GM18498 (cell line): ENCODE measurements at regions not wholly inside any gene's neighbourhood (a gene's known extent, or its start where the extent isn't known, plus 50 kb on each side); places are given as distances from the start of the nearest gene placed in this dataset.

Experiments
- ATAC-seq: cut with Tn5 transposase; IDR thresholded peaks from one replicate; pipeline ENCODE4 v1.9.1; 2021; ENCODE audit warnings: mild to moderate bottlenecking, moderate library complexity; ENCODE audit not compliant: unreplicated experiment

GRCh38 chr2:136482006-136482405, 283.3 kb upstream of the THSD7B start:
- no peak for ATAC-seq

DNA sequence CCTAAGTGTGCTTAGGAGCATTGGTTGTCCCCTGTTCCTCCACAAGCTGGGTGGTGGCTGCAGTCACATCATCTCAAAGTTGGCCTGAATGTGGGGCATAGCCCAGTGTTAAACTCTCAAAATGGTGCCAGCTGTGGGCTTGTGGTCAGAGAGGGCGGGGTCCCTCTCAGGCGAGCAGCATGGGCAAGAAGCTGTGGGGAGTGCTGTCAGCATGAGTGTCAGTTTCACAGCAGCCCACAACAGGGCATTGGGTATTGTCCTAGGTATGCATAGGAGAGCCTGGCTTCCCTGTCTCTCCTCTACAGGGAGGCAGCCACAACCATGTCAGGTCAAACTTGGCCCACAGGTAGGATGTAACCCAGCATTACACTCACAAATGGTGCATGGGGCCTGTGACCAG, 285.6 kb upstream of the THSD7B start:
- ATAC-seq: no peak

GRCh38 chr2:136468799-136469369, 296.5 kb upstream of the THSD7B start:
- no peak for ATAC-seq

- ATAC-seq: no peak
These were observed 312.8 kb upstream of the THSD7B start for GRCh38 chr2:136452528-136452927.

DNA sequence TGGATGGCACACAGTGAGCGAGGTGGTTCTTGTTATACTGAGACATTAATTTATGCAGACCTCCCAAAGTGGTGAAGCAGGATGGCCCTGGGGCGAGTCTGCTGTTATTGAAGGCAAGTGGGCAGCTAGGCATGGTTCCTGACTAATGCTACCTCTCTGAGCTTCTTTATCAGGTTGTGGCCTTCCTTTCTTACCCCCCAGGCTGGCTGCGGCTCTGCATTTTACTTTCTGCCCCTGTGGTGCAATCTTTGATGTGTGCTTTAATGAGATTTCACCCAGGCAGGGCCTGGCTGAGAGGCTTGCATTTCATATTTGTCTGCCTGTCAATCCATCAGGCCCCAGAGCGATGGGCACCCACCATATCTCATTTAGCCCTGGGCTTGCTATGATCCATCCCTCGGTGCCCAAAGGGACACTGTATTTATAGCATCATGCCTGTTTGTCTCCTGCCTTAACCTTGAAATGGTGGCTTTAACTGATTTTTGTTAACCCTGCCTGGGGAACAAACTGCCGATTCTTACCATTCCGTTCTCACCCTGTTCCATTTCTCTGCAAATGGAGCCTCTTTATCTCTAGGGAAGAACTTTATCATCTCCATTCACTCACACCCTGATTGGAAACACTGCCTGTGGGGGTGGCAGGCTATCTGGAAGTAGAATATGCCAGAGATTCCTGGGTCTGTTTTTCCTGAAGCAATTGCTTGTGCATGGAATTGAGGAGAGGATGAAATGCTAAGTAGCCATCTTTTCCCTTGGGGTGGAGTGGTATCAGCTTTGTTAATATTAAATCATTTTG, 316.2 kb upstream of the THSD7B start:
- ATAC-seq: no peak

GRCh38 chr2:136448432-136448831, 316.9 kb upstream of the THSD7B start:
- no peak for ATAC-seq

- no peak for ATAC-seq
These were observed 321.0 kb upstream of the THSD7B start for GRCh38 chr2:136444323-136444722.

GRCh38 chr2:136443661-136444060, 321.7 kb upstream of the THSD7B start:
- no peak for ATAC-seq

GRCh38 chr2:136441979-136442714, 323.2 kb upstream of the THSD7B start:
- no peak for ATAC-seq

GRCh38 chr2:136439064-136439676, 321.2 kb upstream of the CXCR4 start:
- no peak for ATAC-seq

GRCh38 chr2:136437461-136437860, 319.5 kb upstream of the CXCR4 start:
- ATAC-seq: no peak

- ATAC-seq: no peak
These were observed 319.0 kb upstream of the CXCR4 start for GRCh38 chr2:136436936-136437335.

GRCh38 chr2:136434251-136434715, 316.3 kb upstream of the CXCR4 start:
- ATAC-seq: no peak

DNA sequence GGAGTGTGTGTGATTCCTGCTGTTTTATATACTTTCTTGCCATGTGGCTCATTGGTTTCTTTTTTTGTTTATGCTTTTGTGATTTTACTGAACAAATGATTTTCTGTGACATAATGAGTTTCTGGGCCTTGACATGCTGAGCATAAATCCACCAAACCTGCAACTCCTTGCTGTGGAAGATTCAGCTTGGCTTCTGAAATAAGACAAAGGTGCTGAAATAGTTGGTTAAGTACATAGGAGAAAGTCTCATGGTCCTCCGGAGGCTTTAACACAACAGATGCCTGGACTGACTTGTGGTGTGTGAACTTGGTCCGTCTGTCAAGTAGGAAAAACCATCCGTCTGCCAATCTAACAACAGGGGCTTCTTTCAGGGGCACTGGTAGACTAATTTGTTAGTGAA, 315.3 kb upstream of the CXCR4 start:
- no peak for ATAC-seq

- ATAC-seq: no peak
These were observed 306.2 kb upstream of the CXCR4 start for GRCh38 chr2:136424112-136424511.

- peak; percentile 99 for ATAC-seq
These were observed 305.6 kb upstream of the CXCR4 start for GRCh38 chr2:136423516-136423996.

DNA sequence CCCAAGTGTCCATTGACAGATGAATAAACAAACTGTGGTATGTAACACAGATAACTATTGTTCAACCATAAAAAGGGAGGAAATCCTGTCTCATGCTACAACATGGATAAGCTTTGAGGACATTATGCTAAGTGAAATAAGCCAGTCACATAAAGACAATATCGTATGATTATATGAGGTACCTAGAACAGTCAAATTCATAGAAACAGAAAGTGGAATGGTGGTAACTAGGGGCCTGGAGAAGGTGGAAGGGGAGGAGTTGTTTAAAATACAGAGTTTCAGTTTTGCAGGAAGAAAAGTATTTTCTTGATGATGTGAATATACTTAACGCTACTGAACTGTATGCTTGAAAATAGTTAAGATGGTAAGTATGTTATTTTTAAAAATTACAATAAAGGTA, 304.6 kb upstream of the CXCR4 start:
- no peak for ATAC-seq

- no peak for ATAC-seq
These were observed 302.4 kb upstream of the CXCR4 start for GRCh38 chr2:136420346-136420745.

- ATAC-seq: no peak
These were observed 294.0 kb upstream of the CXCR4 start for GRCh38 chr2:136411946-136412345.

GRCh38 chr2:136410673-136411072, 292.7 kb upstream of the CXCR4 start:
- no peak for ATAC-seq

- peak; percentile 60 for ATAC-seq
These were observed 290.8 kb upstream of the CXCR4 start for GRCh38 chr2:136408795-136409194.
